ENCODE measurements at regions not wholly inside any gene's neighbourhood (a gene's known extent, or its start where the extent isn't known, plus 50 kb on each side); places are given as distances from the start of the nearest gene placed in this dataset.

DNA sequence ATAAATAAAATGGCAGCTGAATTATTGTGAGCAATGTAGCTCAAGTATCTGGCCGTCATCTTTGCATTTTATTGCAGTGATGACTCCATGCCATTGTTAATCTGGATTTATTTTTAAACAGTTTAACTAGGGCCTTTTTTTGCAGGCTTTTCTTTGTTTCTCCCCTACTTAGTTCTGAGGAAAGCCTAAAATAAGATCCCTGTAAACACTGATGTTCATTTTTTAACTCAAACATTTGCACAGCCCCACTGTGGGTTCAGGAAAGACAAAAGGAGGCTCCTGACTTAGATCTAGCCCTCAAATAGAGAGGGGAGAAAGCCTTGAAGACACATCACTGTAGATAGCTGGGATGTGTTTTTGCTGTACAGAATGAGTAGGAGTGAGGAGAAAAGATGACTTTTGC is 69.2 kb downstream of the PLEKHG1 start:
- DNase-seq (no peak), ATAC-seq (no peak)
- Mint-ChIP-seq H3K4me3 (no peak overlapping the region), H3K4me1 (peaks cover 0 to 5% (median 0%) of the 10 kb centered on the region in 4 donors), H3K36me3 (no peaks in the 10 kb centered on the region), H3K27ac (no peak overlapping the region), H3K9me3 (peaks cover 0 to 1% (median 0%) of the 10 kb centered on the region in 9 donors), H3K27me3 (peaks cover 0 to 8% (median 0%) of the 10 kb centered on the region in 5 donors)
- POLR2A ChIA-PET = no interaction called here

DNA sequence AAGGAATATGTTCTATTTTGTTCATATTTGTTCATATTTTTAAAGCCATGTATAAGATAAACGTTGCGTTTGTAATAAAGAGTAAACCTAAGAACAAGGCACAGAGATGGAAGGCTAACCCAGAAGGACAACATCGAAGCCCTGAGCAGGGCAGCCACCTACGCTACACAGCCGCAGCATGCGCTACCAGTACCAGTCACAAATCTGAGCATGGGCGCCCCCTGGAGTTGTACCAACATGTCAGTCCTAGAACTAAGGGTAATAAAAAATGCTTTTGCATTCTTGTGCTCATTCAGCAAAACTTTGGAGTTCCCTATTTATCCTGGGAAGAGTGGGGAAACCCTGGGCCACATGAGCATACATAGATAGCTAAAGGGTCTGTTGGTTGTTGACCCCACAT is 70.6 kb downstream of the PLEKHG1 start:
- Mint-ChIP-seq H3K27me3 (peaks cover 0 to 8% (median 2%) of the 10 kb centered on the region in 5 donors), H3K36me3 (no peaks in the 10 kb centered on the region), H3K9me3 (peaks cover 0 to 1% (median 0%) of the 10 kb centered on the region in 9 donors), H3K4me3 (no peak overlapping the region), H3K4me1 (peaks cover 0 to 9% (median 0%) of the 10 kb centered on the region in 4 donors), H3K27ac (no peak overlapping the region)
- no peak for DNase-seq
- POLR2A ChIA-PET = no interaction called here
- ATAC-seq = no peak

DNA sequence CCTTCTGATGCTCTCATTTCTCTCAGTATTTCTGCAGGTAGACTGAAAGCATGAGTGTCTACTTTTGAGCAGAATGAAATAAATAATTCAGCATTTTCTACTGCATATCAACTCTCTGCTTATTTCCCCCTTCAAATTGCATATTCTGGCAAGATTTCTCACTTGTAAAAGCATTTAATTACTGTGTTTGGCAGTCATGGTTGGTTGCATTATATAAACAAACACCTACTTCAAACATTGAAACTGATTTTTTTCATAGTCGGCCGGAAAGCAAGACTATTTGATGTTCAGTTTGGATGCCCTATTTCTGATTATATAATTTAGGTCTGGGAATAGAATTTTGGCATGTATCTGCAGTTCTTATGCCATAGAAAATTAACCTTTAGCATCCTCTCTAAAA is 73.1 kb downstream of the PLEKHG1 start:
- H3K4me1 Mint-ChIP-seq = peaks cover 0 to 9% (median 0%) of the 10 kb centered on the region in 4 donors
- H3K27me3 Mint-ChIP-seq = peaks cover 0 to 12% (median 6%) of the 10 kb centered on the region in 5 donors
- POLR2A ChIA-PET = no interaction called here
- DNase-seq (no peak), ATAC-seq (no peak)
- no peak overlapping the region for H3K27ac Mint-ChIP-seq
- peaks cover 0 to 11% (median 0%) of the 10 kb centered on the region in 9 donors for H3K9me3 Mint-ChIP-seq
- H3K4me3 Mint-ChIP-seq = no peak overlapping the region
- no peaks in the 10 kb centered on the region for H3K36me3 Mint-ChIP-seq

DNA sequence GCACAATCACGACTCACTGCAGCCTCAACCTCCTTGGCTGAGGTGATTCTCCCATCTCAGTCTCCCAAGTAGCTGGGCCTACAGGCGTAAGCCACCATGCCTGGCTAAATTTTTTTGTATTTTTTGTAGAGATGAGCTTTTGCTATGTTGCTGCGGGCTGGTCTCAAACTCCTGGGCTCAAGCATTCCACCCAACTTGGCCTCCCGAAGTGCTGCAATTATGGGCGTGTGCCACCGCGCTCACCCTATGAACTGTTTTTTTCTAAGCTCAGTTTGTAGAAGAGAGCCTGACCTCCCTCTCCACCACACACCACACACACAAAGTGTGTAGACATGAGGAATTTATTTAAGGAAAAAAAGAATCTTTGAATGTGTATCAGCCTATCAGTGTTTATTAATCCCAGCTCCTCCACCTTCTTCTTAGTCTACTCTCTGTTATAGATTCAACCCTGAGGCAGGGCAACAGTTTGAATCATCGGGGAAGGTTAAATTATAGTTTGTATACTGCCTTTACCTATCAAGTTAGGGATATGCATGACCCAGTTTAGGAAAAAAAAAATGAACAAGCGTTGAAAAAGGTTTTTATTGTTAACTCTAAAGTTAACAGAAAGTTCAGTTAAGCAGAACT is 74.1 kb downstream of the PLEKHG1 start:
- no peak for DNase-seq
- Mint-ChIP-seq H3K4me1 (peaks cover 0 to 6% (median 0%) of the 10 kb centered on the region in 4 donors), H3K4me3 (no peak overlapping the region), H3K36me3 (no peaks in the 10 kb centered on the region), H3K9me3 (peaks cover 0 to 11% (median 0%) of the 10 kb centered on the region in 9 donors), H3K27me3 (peaks cover 0 to 12% (median 6%) of the 10 kb centered on the region in 5 donors), H3K27ac (no peak overlapping the region)
- POLR2A ChIA-PET = no interaction called here
- ATAC-seq = no peak

DNA sequence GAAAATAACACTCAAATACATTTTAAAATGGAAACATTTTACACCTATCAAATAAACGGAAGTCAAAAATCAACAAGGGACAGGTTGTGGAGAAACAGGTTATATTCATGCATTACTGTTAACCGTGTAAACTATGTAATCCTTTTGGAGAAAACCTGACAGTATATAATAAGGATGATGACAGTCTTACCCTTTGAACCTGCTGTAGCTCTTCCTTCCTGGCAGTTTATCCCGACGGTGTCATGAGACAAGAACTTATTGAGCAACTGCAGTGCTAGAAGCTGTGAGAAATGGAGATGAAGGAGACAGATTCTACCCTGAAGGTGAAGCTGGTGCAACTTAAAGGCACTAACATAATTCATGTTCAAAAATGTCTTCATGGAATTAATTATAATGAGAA is 76.7 kb downstream of the PLEKHG1 start:
- H3K27ac Mint-ChIP-seq = no peak overlapping the region
- POLR2A ChIA-PET = no interaction called here
- H3K27me3 Mint-ChIP-seq = peaks cover 0 to 18% (median 6%) of the 10 kb centered on the region in 5 donors
- ATAC-seq = no peak
- peaks cover 0 to 17% (median 0%) of the 10 kb centered on the region in 4 donors for H3K4me1 Mint-ChIP-seq
- peaks cover 0 to 11% (median 0%) of the 10 kb centered on the region in 9 donors for H3K9me3 Mint-ChIP-seq
- no peaks in the 10 kb centered on the region for H3K36me3 Mint-ChIP-seq
- no peak for DNase-seq
- no peak overlapping the region for H3K4me3 Mint-ChIP-seq

DNA sequence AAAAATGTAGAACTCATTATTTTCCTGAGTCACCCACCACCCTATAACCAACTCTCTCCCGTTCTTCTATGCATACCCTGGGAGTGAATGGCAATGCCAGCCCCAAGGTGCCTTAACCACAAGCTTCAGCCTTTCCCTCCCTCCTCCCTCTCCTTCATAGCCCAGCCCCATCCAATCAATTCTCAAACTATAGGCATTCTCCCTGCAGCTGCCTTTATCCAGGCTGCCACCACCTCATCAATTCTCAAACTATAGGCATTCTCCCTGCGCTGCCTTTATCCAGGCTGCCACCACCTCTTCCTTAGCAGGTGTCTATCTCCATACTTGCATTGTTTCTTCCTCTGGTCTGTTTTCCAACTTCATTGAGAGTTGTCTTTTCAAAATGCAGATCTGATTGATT is 77.1 kb downstream of the PLEKHG1 start:
- POLR2A ChIA-PET = no interaction called here
- Mint-ChIP-seq H3K4me1 (peaks cover 0 to 20% (median 0%) of the 10 kb centered on the region in 4 donors), H3K9me3 (peaks cover 0 to 11% (median 0%) of the 10 kb centered on the region in 9 donors), H3K4me3 (no peak overlapping the region), H3K36me3 (no peaks in the 10 kb centered on the region), H3K27ac (no peak overlapping the region), H3K27me3 (peaks cover 0 to 14% (median 4%) of the 10 kb centered on the region in 5 donors)
- no peak for ATAC-seq
- no peak for DNase-seq

DNA sequence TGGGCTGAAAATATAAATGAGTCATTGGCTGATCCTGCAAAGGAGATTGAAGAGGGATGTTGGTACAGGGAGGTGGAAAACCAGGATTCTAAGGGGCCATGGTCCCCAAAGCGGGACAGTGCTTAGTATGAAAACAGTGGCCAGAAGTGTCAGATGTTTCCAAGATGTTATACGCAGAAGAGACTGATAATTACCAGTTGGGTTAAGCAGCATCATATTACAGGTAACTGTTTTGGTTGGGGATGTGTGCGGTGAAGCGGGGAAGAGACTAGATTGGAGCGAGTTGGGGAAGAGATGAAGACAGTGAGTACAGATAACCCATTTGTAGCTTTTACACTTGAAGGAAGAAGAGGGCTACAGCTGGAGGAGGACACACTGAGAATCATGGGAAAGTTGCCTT is 80.8 kb downstream of the PLEKHG1 start:
- Mint-ChIP-seq H3K36me3 (no peaks in the 10 kb centered on the region), H3K4me1 (peaks cover 0 to 51% (median 1%) of the 10 kb centered on the region in 4 donors), H3K9me3 (peaks cover 0 to 11% (median 0%) of the 10 kb centered on the region in 9 donors), H3K4me3 (no peak overlapping the region), H3K27me3 (peaks cover 0 to 19% (median 0%) of the 10 kb centered on the region in 5 donors), H3K27ac (no peak overlapping the region)
- POLR2A ChIA-PET = interaction anchor here (0.6 kb wide), 1 partner anchor 262 kb away, joined by 3 read pairs; no protein-coding TSS in a partner anchor
- no peak for ATAC-seq
- no peak for DNase-seq

DNA sequence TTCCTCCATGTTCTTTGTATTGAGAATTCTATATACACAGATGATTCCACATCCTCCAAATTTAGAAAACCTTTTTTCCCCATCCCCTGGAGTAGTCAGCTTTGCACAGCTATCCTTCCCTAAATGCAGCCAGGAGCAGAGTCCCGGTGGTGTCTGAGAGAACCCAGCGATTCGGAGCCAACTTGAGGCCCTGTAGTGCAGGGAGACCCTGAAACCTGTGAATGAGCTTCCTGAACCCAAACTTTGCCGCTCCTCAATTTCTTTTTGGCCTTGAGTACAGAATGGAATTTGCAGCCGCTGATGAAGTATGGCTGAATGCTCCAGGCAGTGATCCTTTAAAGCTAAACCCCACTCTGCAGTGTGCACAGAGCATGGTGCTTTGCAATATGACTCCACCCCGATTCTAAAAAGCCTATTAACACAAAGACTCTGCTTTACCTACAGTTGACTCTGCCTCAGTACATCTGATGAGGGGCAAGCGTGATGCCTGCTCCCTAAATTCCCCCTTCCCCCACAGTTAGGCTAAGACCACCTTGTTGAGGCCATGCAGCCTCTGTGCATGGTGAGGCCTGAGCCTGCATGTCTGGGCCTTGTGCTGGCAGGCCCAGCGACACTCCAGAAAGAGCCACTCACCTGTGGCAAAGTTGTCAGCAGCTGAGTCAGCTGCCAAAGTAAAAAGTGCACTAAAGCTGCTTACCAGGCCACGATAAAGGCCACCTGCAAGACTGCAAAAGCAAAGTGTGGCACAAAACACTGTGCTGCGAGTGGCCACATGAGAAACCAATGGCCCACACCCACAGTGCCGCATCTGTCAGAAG is 82.1 kb downstream of the PLEKHG1 start:
- no peaks in the 10 kb centered on the region for H3K36me3 Mint-ChIP-seq
- peaks cover 0 to 8% (median 0%) of the 10 kb centered on the region in 9 donors for H3K9me3 Mint-ChIP-seq
- ATAC-seq (no peak), DNase-seq (no peak)
- H3K4me1 Mint-ChIP-seq = peaks cover 0 to 63% (median 1%) of the 10 kb centered on the region in 4 donors
- peaks cover 0 to 18% (median 0%) of the 10 kb centered on the region in 5 donors for H3K27me3 Mint-ChIP-seq
- H3K27ac Mint-ChIP-seq = no peak overlapping the region
- H3K4me3 Mint-ChIP-seq = no peak overlapping the region
- POLR2A ChIA-PET = no interaction called here

DNA sequence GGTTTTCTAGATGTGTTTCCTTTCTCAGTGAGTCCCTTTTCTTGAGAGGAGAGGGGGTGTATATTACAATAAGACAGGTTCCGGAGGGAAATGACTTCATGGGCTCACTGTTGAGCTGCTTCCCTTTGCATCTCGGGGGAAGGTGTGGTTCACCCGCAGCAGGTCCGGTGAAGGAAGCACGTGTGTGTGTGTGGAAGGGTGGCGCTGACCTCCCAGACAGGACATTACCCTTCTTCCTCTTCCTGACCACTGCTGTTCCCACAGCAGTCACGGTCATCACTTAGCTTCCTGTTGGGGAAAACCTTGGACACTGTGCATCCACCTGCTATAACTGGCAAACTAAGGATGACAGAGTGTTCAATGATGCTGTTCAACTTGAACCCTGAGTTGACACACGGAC is 83.6 kb downstream of the PLEKHG1 start:
- Mint-ChIP-seq H3K36me3 (no peaks in the 10 kb centered on the region), H3K27me3 (peaks cover 0 to 11% (median 0%) of the 10 kb centered on the region in 5 donors), H3K27ac (no peak overlapping the region), H3K4me1 (peaks cover 0 to 69% (median 1%) of the 10 kb centered on the region in 4 donors), H3K9me3 (no peaks in the 10 kb centered on the region), H3K4me3 (no peak overlapping the region)
- DNase-seq (no peak), ATAC-seq (no peak)
- POLR2A ChIA-PET = no interaction called here

DNA sequence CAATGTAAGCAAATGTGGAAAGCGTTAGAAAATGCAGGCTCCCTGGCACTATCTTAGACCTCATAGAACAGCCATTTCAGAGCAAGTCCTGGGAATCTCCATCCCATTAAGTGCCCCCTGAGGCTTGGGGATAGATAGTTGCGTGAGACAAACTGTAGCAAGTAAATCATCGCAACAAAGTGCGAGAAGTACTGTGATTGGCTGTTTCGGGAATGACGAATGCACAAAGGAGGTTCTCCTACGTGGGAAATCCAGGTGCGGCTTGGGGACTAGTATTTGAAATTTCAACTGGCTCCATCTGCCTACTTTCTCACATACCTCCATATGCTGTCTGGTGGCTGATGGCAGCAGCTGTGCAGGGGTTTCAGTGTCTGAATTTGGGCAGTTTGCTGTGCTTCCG is 84.5 kb downstream of the PLEKHG1 start:
- DNase-seq (no peak), ATAC-seq (no peak)
- H3K27ac Mint-ChIP-seq = peak overlapping the region in 1 of 10 donors; percentile 36
- H3K4me3 Mint-ChIP-seq = peak overlapping the region in 1 of 10 donors; percentile 8
- peaks cover 0 to 69% (median 1%) of the 10 kb centered on the region in 4 donors for H3K4me1 Mint-ChIP-seq
- peaks cover 0 to 11% (median 0%) of the 10 kb centered on the region in 5 donors for H3K27me3 Mint-ChIP-seq
- H3K36me3 Mint-ChIP-seq = no peaks in the 10 kb centered on the region
- no peaks in the 10 kb centered on the region for H3K9me3 Mint-ChIP-seq
- POLR2A ChIA-PET = no interaction called here

DNA sequence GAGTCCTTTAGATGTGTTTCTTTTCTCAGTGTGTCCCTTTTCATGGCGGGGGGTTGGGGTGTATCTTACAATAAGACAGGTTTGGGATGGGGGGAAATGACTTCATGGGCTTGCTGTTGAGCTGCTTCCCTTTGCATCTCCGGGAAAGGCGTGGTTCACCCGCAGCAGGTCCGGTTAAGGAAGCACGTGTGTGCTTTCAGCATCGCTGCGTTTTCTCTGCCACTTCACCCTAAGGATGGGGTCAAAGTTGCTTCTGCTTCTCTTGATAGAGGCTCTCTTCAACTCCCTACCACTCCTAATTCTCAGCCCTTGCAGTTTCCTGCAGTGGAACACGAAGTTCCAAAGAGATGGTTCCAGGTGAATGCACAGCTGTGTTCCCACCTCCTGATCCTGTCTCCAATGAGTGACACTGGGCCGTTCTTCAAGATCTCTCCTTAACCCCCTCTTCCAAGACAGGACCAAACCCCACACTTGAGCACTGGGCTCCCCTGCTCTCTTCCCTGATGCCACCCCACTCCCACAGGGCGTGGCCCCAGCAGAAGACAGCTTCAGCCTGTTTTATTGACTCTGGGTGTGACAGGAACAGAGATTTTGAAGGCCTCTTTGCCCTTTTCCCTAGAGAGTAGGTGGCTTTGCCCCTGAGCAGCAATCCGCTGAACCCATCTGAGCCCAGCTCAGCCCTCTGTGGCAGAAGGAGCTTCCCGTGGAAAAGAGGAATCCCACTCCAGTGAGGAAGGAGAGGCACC is 85.2 kb downstream of the PLEKHG1 start:
- H3K9me3 Mint-ChIP-seq = no peaks in the 10 kb centered on the region
- DNase-seq (no peak), ATAC-seq (no peak)
- peaks cover 0 to 67% (median 1%) of the 10 kb centered on the region in 4 donors for H3K4me1 Mint-ChIP-seq
- H3K27me3 Mint-ChIP-seq = peaks cover 0 to 7% (median 0%) of the 10 kb centered on the region in 5 donors
- H3K36me3 Mint-ChIP-seq = no peaks in the 10 kb centered on the region
- POLR2A ChIA-PET = no interaction called here
- H3K27ac Mint-ChIP-seq = peak overlapping the region in 1 of 10 donors; percentile 36
- peak overlapping the region in 1 of 10 donors; percentile 8 for H3K4me3 Mint-ChIP-seq

DNA sequence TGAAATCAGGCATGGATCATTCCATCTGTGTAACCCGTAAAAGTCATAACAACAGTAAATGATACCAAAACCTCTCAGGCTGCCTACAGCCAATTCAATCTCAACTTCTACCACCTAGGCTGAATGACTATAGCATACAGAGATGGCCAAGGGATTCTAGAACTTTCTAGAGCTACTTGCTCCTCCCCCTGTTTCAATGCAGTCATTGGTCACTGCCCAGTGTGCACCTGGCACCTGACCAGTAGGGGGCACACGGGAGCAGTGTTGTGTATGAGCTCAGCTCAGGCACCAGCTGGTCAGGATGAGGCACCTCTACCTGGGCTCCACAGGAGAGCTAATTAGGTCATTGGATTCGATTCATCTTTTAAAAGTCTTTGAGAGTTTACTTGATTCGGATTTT is 86.2 kb downstream of the PLEKHG1 start:
- H3K36me3 Mint-ChIP-seq = no peaks in the 10 kb centered on the region
- no peaks in the 10 kb centered on the region for H3K9me3 Mint-ChIP-seq
- H3K27ac Mint-ChIP-seq = peak overlapping the region in 1 of 10 donors; percentile 11
- H3K4me1 Mint-ChIP-seq = peaks cover 0 to 66% (median 1%) of the 10 kb centered on the region in 4 donors
- DNase-seq = peak in 4 of 10 donors; percentile 2 to 24 (median 22)
- peak in 1 of 2 donors; percentile 35 for ATAC-seq
- no peak overlapping the region for H3K4me3 Mint-ChIP-seq
- POLR2A ChIA-PET = no interaction called here
- peaks cover 0 to 6% (median 0%) of the 10 kb centered on the region in 5 donors for H3K27me3 Mint-ChIP-seq

Measured in naive thymus-derived CD8-positive, alpha-beta T cell (primary cell).